ENCODE measurements at regions not wholly inside any gene's neighbourhood (a gene's known extent, or its start where the extent isn't known, plus 50 kb on each side); places are given as distances from the start of the nearest gene placed in this dataset.

DNA sequence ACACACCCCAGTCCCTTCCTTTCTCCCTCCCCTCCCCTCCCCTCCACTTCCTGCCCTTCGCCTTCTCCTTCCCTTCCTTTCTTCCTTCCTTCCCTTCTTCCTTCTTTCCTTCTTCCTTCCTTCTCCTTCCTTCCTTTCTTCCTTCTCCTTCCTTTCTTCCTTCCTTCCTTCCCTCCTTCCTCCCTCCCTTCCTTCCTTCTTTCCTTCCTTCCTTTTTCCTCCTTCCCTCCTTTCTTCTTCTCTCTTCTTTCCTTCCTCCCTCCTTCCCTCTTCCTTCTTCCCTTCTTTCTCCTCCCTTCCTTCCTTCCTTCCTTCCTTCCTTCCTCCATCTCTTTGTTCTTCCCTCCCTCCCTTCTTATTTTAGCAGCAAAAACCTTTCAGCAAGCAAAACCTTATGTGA, 162.1 kb downstream of the EFNB1 start:
- ChIA-PET CTCF (no interaction called here), POLR2A (no interaction called here)
- H3K27ac ChIP-seq (ENCODE audit: extremely low read depth, low read depth, low read length), result no peak overlapping the region
- H3K4me1 ChIP-seq (ENCODE audit: control insufficient read depth, insufficient read depth, low read length), result no peaks in the 10 kb centered on the region
- no peak overlapping the region for H3K4me3 ChIP-seq (ENCODE audit: low read depth, low read length)
- no peaks in the 10 kb centered on the region for H3K36me3 ChIP-seq (ENCODE audit: control insufficient read depth in 2 of 2, insufficient read depth in 1 of 2, low read length in 2 of 2)
- TF ChIP-seq GLI4 (tag by site-specific recombination; IDR thresholded peaks at IDR 0.05) (no peak), ZNF175 (tag by site-specific recombination; IDR thresholded peaks at IDR 0.05) (no peak), ZNF791 (tag by site-specific recombination; IDR thresholded peaks at IDR 0.05) (peak; percentile 48; the same call in 1 of the 2 replicates), ZNF473 (tag by site-specific recombination; IDR thresholded peaks at IDR 0.05) (0 out of 2 replicates have a peak, but pooled peaks have one; percentile 46), ZNF544 (tag by site-specific recombination; IDR thresholded peaks at IDR 0.05) (peak; percentile 72; the same call in 1 of the 2 replicates), ZNF629 (tag by site-specific recombination; IDR thresholded peaks at IDR 0.05) (no peak), SP7 (tag by site-specific recombination; IDR thresholded peaks at IDR 0.05) (no peak), ZNF626 (tag by site-specific recombination; IDR thresholded peaks at IDR 0.05) (no peak), ZNF366 (tag by site-specific recombination; conservative IDR thresholded peaks at IDR 0.05) (peak; percentile 95), OSR2 (tag by site-specific recombination; IDR thresholded peaks at IDR 0.05) (no peak), SALL2 (tag by site-specific recombination; IDR thresholded peaks at IDR 0.05; ENCODE audit: borderline replicate concordance) (0 out of 2 replicates have a peak, but pooled peaks have one; percentile 36), ZNF140 (tag by site-specific recombination; IDR thresholded peaks at IDR 0.05) (peak; percentile 5; the same call in 1 of the 2 replicates)
- TF ChIP-seq, protein P1, sequence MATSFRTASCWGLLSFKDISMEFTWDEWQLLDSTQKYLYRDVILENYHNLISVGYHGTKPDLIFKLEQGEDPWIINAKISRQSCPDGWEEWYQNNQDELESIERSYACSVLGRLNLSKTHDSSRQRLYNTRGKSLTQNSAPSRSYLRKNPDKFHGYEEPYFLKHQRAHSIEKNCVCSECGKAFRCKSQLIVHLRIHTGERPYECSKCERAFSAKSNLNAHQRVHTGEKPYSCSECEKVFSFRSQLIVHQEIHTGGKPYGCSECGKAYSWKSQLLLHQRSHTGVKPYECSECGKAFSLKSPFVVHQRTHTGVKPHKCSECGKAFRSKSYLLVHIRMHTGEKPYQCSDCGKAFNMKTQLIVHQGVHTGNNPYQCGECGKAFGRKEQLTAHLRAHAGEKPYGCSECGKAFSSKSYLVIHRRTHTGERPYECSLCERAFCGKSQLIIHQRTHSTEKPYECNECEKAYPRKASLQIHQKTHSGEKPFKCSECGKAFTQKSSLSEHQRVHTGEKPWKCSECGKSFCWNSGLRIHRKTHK (tag by site-specific recombination; IDR thresholded peaks at IDR 0.05), result no peak
- TF ChIP-seq, protein P2, sequence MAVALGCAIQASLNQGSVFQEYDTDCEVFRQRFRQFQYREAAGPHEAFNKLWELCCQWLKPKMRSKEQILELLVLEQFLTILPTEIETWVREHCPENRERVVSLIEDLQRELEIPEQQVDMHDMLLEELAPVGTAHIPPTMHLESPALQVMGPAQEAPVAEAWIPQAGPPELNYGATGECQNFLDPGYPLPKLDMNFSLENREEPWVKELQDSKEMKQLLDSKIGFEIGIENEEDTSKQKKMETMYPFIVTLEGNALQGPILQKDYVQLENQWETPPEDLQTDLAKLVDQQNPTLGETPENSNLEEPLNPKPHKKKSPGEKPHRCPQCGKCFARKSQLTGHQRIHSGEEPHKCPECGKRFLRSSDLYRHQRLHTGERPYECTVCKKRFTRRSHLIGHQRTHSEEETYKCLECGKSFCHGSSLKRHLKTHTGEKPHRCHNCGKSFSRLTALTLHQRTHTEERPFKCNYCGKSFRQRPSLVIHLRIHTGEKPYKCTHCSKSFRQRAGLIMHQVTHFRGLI (tag by site-specific recombination; IDR thresholded peaks at IDR 0.05), result no peak
- TF ChIP-seq, protein P3, sequence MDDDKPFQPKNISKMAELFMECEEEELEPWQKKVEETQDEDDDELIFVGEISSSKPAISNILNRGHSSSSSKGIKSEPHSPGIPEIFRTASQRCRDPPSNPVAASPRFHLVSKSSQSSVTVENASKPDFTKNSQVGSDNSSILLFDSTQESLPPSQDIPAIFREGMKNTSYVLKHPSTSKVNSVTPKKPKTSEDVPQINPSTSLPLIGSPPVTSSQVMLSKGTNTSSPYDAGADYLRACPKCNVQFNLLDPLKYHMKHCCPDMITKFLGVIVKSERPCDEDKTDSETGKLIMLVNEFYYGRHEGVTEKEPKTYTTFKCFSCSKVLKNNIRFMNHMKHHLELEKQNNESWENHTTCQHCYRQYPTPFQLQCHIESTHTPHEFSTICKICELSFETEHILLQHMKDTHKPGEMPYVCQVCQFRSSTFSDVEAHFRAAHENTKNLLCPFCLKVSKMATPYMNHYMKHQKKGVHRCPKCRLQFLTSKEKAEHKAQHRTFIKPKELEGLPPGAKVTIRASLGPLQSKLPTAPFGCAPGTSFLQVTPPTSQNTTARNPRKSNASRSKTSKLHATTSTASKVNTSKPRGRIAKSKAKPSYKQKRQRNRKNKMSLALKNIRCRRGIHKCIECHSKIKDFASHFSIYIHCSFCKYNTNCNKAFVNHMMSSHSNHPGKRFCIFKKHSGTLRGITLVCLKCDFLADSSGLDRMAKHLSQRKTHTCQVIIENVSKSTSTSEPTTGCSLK (tag by site-specific recombination; IDR thresholded peaks at IDR 0.05), result 0 out of 2 replicates have a peak, but pooled peaks have one; percentile 71
- H3K9me3 ChIP-seq (ENCODE audit: control insufficient read depth, insufficient read depth, low read depth, low read length), result no peaks in the 10 kb centered on the region

DNA sequence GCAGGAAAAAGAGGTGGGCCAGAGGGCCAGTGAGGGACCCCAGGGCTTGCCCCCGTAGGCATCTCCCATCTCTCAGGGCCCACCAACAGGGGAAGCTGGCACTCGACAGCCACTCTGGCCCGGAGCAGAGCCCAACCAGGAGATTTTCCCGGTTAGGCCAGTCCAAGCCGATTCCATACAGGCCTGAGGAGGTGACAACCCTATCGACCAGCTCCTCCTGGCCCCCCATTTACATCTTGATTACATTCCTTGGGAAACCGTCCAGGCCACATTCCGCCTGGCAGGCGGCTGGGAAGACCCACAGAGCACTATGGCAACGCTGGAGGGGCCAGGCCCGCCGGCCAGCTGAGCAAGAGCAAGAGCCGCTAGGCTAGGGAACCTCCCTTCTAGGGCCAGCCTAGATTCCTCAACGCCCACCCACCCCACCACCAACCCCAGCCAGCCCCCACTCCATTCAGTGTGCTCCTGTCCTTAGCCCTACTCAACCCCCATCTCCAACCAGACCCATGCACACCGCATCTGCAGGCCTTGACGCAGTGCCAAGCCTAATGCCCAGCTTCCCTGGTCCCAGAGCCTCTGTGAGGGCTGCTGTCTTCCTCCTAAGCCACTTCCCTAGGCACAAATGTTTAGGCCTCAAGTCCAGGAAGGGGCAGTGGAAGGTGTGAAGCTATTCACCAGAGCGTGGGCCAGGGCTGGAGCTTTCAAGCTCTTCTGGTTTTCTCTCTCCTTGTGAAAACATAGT, 161.2 kb downstream of the EFNB1 start:
- POLR2A ChIA-PET, result interaction anchor here (0.6 to 0.9 kb wide), 2 partner anchors 97 to 161 kb away, joined by 4 to 10 read pairs; partner anchors contain the start of gene EFNB1
- Histone ChIP-seq H3K4me3 (ENCODE audit: low read depth, low read length) (no peak overlapping the region), H3K27ac (ENCODE audit: extremely low read depth, low read depth, low read length) (no peak overlapping the region; the same call in 1 of the 2 replicates), H3K9me3 (ENCODE audit: control insufficient read depth, insufficient read depth, low read depth, low read length) (no peaks in the 10 kb centered on the region), H3K4me1 (ENCODE audit: control insufficient read depth, insufficient read depth, low read length) (no peaks in the 10 kb centered on the region), H3K36me3 (ENCODE audit: control insufficient read depth in 2 of 2, insufficient read depth in 1 of 2, low read length in 2 of 2) (no peaks in the 10 kb centered on the region)
- CTCF ChIA-PET, result no interaction called here
- TF ChIP-seq, protein P4, sequence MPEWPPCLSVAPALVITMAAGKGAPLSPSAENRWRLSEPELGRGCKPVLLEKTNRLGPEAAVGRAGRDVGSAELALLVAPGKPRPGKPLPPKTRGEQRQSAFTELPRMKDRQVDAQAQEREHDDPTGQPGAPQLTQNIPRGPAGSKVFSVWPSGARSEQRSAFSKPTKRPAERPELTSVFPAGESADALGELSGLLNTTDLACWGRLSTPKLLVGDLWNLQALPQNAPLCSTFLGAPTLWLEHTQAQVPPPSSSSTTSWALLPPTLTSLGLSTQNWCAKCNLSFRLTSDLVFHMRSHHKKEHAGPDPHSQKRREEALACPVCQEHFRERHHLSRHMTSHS (tag by site-specific recombination; IDR thresholded peaks at IDR 0.05), result no peak
- TF ChIP-seq ZBTB8A (tag by site-specific recombination; IDR thresholded peaks at IDR 0.05), result no peak
- no peak for TF ChIP-seq ZNF626 (tag by site-specific recombination; IDR thresholded peaks at IDR 0.05)
- TF ChIP-seq, protein P5, sequence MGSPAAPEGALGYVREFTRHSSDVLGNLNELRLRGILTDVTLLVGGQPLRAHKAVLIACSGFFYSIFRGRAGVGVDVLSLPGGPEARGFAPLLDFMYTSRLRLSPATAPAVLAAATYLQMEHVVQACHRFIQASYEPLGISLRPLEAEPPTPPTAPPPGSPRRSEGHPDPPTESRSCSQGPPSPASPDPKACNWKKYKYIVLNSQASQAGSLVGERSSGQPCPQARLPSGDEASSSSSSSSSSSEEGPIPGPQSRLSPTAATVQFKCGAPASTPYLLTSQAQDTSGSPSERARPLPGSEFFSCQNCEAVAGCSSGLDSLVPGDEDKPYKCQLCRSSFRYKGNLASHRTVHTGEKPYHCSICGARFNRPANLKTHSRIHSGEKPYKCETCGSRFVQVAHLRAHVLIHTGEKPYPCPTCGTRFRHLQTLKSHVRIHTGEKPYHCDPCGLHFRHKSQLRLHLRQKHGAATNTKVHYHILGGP (tag by site-specific recombination; IDR thresholded peaks at IDR 0.05), result no peak
- TF ChIP-seq, protein P6, sequence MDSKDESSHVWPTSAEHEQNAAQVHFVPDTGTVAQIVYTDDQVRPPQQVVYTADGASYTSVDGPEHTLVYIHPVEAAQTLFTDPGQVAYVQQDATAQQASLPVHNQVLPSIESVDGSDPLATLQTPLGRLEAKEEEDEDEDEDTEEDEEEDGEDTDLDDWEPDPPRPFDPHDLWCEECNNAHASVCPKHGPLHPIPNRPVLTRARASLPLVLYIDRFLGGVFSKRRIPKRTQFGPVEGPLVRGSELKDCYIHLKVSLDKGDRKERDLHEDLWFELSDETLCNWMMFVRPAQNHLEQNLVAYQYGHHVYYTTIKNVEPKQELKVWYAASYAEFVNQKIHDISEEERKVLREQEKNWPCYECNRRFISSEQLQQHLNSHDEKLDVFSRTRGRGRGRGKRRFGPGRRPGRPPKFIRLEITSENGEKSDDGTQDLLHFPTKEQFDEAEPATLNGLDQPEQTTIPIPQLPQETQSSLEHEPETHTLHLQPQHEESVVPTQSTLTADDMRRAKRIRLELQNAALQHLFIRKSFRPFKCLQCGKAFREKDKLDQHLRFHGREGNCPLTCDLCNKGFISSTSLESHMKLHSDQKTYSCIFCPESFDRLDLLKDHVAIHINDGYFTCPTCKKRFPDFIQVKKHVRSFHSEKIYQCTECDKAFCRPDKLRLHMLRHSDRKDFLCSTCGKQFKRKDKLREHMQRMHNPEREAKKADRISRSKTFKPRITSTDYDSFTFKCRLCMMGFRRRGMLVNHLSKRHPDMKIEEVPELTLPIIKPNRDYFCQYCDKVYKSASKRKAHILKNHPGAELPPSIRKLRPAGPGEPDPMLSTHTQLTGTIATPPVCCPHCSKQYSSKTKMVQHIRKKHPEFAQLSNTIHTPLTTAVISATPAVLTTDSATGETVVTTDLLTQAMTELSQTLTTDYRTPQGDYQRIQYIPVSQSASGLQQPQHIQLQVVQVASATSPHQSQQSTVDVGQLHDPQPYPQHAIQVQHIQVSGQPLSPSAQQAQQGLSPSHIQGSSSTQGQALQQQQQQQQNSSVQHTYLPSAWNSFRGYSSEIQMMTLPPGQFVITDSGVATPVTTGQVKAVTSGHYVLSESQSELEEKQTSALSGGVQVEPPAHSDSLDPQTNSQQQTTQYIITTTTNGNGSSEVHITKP (tag by site-specific recombination; IDR thresholded peaks at IDR 0.05), result 0 out of 2 replicates have a peak, but pooled peaks have one; percentile 16
- TF ChIP-seq ZNF561 (tag by site-specific recombination; IDR thresholded peaks at IDR 0.05; ENCODE audit: borderline replicate concordance), result no peak
- no peak for TF ChIP-seq HOXD13 (CRISPR knock-in tag; IDR thresholded peaks at IDR 0.05; ENCODE audit: borderline replicate concordance)
- TF ChIP-seq IKZF3 (tag by site-specific recombination; IDR thresholded peaks at IDR 0.05), result peak; percentile 68; the same call in 1 of the 2 replicates

All from HEK293 (cell line).